Natural killer cell treated with Interleukin-12 subunit alpha and Interleukin-12 subunit beta and Interleukin-15 and Interleukin-18, amount 100 ng/mL, for 72 hours (primary cell): ENCODE measurements at regions not wholly inside any gene's neighbourhood (a gene's known extent, or its start where the extent isn't known, plus 50 kb on each side); places are given as distances from the start of the nearest gene placed in this dataset.

Source experiments
- ATAC-seq, 2 donors: fragments of 150-1000 bp; cut with Tn5 transposase in 1 of 2; sonication (Bioruptor Pico), chemical (Tn5 transposase) in 1 of 2; 2 replicates each; pipeline ENCODE4 v1.10.0; 2021
- DNase-seq: peaks from one replicate; pipeline ENCODE4 v3.0.0; 2022; ENCODE audit warnings: low spot score
- H3K27ac Mint-ChIP-seq, 2 donors: 1 replicate in 1 of 2; 2 replicates in 1 of 2; pipeline ENCODE4 v1.8.0; 2022; ENCODE audit warnings: mixed read lengths in 2 of 2, mild to moderate bottlenecking in 1 of 2, moderate library complexity in 1 of 2
- H3K27me3 Mint-ChIP-seq, 2 donors: 1 replicate in 1 of 2; 2 replicates in 1 of 2; pipeline ENCODE4 v1.8.0; 2022; ENCODE audit warnings: mixed read lengths in 2 of 2
- H3K36me3 Mint-ChIP-seq: one replicate; pipeline ENCODE4 v1.8.0; 2022; ENCODE audit warnings: mixed read lengths
- H3K4me1 Mint-ChIP-seq, 2 donors: 1 replicate in 1 of 2; 2 replicates in 1 of 2; pipeline ENCODE4 v1.8.0; 2022; ENCODE audit warnings: low read depth in 2 of 2, mixed read lengths in 2 of 2, mild to moderate bottlenecking in 1 of 2
- H3K4me3 Mint-ChIP-seq: one replicate; pipeline ENCODE4 v1.8.0; 2022; ENCODE audit warnings: mixed read lengths
- H3K9me3 Mint-ChIP-seq: 2 replicates; pipeline ENCODE4 v1.8.0; 2022; ENCODE audit warnings: mixed read lengths

- no peaks in the 10 kb centered on the region for H3K27me3 Mint-ChIP-seq
- no peak for DNase-seq
- H3K4me1 Mint-ChIP-seq, result no peaks in the 10 kb centered on the region
- peaks cover 14% of the 10 kb centered on the region for H3K9me3 Mint-ChIP-seq
- ATAC-seq, result no peak
- H3K27ac Mint-ChIP-seq, result no peak overlapping the region
- no peak overlapping the region for H3K4me3 Mint-ChIP-seq
- peaks cover 4% of the 10 kb centered on the region for H3K36me3 Mint-ChIP-seq
Observed at GRCh38 chr4:24175707-24176106, 285.9 kb upstream of the PPARGC1A start.

DNA sequence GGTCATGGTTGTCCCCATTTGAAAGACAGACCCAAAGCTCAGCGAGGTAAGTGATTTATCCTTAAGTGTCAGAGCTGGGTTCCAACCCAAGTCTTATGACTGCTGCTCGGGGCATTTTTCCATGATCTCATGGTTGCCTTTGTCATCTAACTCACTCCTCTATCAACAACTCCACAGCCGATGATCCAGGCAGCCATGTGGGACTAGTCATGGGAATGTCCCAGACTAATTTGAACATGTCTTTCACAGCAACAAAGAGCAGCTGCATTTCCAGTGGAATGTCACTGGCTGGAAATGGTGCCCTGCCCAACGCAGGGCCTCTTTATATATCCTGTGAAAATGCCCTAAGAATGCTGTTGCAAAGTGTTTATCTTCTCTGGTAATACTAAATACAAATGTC, 284.8 kb upstream of the PPARGC1A start:
- Mint-ChIP-seq H3K27ac (no peak overlapping the region), H3K27me3 (no peaks in the 10 kb centered on the region), H3K36me3 (peaks cover 4% of the 10 kb centered on the region), H3K4me3 (no peak overlapping the region), H3K9me3 (peaks cover 18% of the 10 kb centered on the region), H3K4me1 (no peaks in the 10 kb centered on the region)
- ATAC-seq (no peak), DNase-seq (no peak)

GRCh38 chr4:24172406-24172805, 282.6 kb upstream of the PPARGC1A start:
- DNase-seq, result no peak
- H3K4me1 Mint-ChIP-seq, result no peaks in the 10 kb centered on the region
- no peaks in the 10 kb centered on the region for H3K27me3 Mint-ChIP-seq
- H3K36me3 Mint-ChIP-seq, result peaks cover 4% of the 10 kb centered on the region
- H3K9me3 Mint-ChIP-seq, result peaks cover 21% of the 10 kb centered on the region
- H3K4me3 Mint-ChIP-seq, result no peak overlapping the region
- ATAC-seq, result no peak
- no peak overlapping the region for H3K27ac Mint-ChIP-seq

- H3K36me3 Mint-ChIP-seq, result no peaks in the 10 kb centered on the region
- DNase-seq, result no peak
- no peaks in the 10 kb centered on the region for H3K27me3 Mint-ChIP-seq
- ATAC-seq, result no peak
- H3K9me3 Mint-ChIP-seq, result peaks cover 13% of the 10 kb centered on the region
- no peak overlapping the region for H3K27ac Mint-ChIP-seq
- no peaks in the 10 kb centered on the region for H3K4me1 Mint-ChIP-seq
- no peak overlapping the region for H3K4me3 Mint-ChIP-seq
Observed at GRCh38 chr4:24169956-24170355, 280.1 kb upstream of the PPARGC1A start.

DNA sequence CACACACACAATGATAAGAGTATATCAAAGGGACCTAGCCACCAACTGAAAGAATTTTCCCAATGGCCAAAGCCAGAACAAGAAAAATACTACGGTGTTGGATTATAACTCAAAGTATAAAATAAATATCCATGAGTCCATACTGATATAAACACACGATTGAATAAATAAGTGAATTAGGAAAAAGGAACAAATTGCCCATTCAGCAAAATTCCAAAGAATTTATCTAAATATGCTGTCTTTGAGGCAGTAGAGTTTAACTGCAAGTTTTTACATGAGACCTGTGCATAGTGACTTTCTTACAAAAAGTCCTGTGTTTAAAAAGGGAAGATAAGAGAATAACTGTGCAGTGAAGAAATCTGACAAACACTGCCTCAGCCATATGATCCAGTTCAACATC, 278.8 kb upstream of the PPARGC1A start:
- H3K9me3 Mint-ChIP-seq, result peaks cover 13% of the 10 kb centered on the region
- no peak overlapping the region for H3K4me3 Mint-ChIP-seq
- ATAC-seq, result no peak
- H3K27ac Mint-ChIP-seq, result no peak overlapping the region
- no peak for DNase-seq
- no peaks in the 10 kb centered on the region for H3K27me3 Mint-ChIP-seq
- H3K36me3 Mint-ChIP-seq, result no peaks in the 10 kb centered on the region
- H3K4me1 Mint-ChIP-seq, result no peaks in the 10 kb centered on the region

- Mint-ChIP-seq H3K27ac (no peak overlapping the region), H3K36me3 (no peaks in the 10 kb centered on the region), H3K9me3 (peaks cover 9% of the 10 kb centered on the region), H3K27me3 (no peaks in the 10 kb centered on the region), H3K4me3 (no peak overlapping the region), H3K4me1 (no peaks in the 10 kb centered on the region)
- DNase-seq (no peak), ATAC-seq (no peak)
Observed at GRCh38 chr4:24166501-24166900, 276.7 kb upstream of the PPARGC1A start.

- Mint-ChIP-seq H3K36me3 (no peaks in the 10 kb centered on the region), H3K9me3 (peaks cover 4% of the 10 kb centered on the region), H3K27me3 (no peaks in the 10 kb centered on the region), H3K27ac (no peak overlapping the region), H3K4me1 (no peaks in the 10 kb centered on the region), H3K4me3 (no peak overlapping the region)
- ATAC-seq, result no peak
- no peak for DNase-seq
Observed at GRCh38 chr4:24164797-24165196, 274.9 kb upstream of the PPARGC1A start.

- ATAC-seq (no peak), DNase-seq (no peak)
- Mint-ChIP-seq H3K4me3 (no peak overlapping the region), H3K27me3 (no peaks in the 10 kb centered on the region), H3K4me1 (no peaks in the 10 kb centered on the region), H3K36me3 (no peaks in the 10 kb centered on the region), H3K27ac (no peak overlapping the region), H3K9me3 (peaks cover 3% of the 10 kb centered on the region)
Observed at GRCh38 chr4:24164054-24164693, 274.3 kb upstream of the PPARGC1A start.

DNA sequence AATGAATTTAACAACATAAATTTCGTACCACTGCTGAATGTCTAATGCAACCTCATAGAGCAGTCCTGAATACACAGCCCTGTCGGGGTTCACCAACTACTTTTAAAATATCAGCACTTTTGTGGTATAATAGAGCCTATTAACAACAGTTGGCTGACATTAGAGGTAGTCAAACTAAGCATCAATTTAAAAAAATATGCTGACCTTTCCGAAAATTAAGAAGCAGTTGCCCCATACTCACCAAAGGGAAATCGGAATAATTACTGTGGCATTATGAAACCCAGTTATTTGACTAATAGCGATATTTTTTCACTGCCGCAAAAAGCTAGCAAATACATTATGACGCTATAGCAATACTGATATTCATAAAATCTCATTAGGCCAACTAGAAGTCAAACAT, 273.5 kb upstream of the PPARGC1A start:
- Mint-ChIP-seq H3K36me3 (no peaks in the 10 kb centered on the region), H3K27ac (no peak overlapping the region), H3K27me3 (no peaks in the 10 kb centered on the region), H3K9me3 (peaks cover 2% of the 10 kb centered on the region), H3K4me1 (no peaks in the 10 kb centered on the region), H3K4me3 (no peak overlapping the region)
- DNase-seq (no peak), ATAC-seq (no peak)

DNA sequence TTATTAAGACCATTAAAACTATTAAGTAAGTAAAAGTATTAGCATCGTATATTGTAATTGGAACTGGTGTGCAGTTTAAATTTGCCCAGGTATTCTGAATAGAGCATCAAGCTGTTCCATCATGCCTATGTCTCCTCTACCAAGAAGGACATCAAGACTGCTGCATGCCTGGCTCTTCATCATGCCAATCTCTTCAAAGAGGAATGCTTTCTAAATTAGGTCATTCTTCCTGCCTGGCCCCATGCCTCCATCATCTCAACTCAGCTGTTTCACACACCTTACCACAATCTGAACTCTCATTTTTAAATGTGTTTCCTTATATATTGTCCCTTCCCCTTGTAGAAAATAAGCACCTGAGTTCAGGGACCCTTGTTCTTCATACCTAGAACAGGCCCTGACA, 270.5 kb upstream of the PPARGC1A start:
- Mint-ChIP-seq H3K9me3 (peaks cover 4% of the 10 kb centered on the region), H3K27ac (no peak overlapping the region), H3K4me1 (no peaks in the 10 kb centered on the region), H3K4me3 (no peak overlapping the region), H3K36me3 (no peaks in the 10 kb centered on the region), H3K27me3 (no peaks in the 10 kb centered on the region)
- ATAC-seq (no peak), DNase-seq (no peak)

- Mint-ChIP-seq H3K4me1 (no peaks in the 10 kb centered on the region), H3K36me3 (no peaks in the 10 kb centered on the region), H3K27me3 (no peaks in the 10 kb centered on the region), H3K9me3 (peaks cover 4% of the 10 kb centered on the region), H3K4me3 (no peak overlapping the region), H3K27ac (no peak overlapping the region)
- DNase-seq (no peak), ATAC-seq (no peak)
Observed at GRCh38 chr4:24158031-24158430, 268.2 kb upstream of the PPARGC1A start.

- H3K36me3 Mint-ChIP-seq, result no peaks in the 10 kb centered on the region
- H3K4me3 Mint-ChIP-seq, result no peak overlapping the region
Observed at GRCh38 chr4:24150034-24150433, 260.2 kb upstream of the PPARGC1A start.

GRCh38 chr4:24146127-24146526, 256.3 kb upstream of the PPARGC1A start:
- DNase-seq, result no peak
- Mint-ChIP-seq H3K9me3 (peaks cover 5% of the 10 kb centered on the region), H3K36me3 (no peaks in the 10 kb centered on the region), H3K27ac (no peak overlapping the region), H3K4me1 (no peaks in the 10 kb centered on the region), H3K4me3 (no peak overlapping the region), H3K27me3 (no peaks in the 10 kb centered on the region)
- no peak for ATAC-seq

More at GRCh38 chr4:24150034-24150433, 260.2 kb upstream of the PPARGC1A start:
- H3K27ac Mint-ChIP-seq, result no peak overlapping the region
- no peaks in the 10 kb centered on the region for H3K4me1 Mint-ChIP-seq
- no peaks in the 10 kb centered on the region for H3K27me3 Mint-ChIP-seq
- no peaks in the 10 kb centered on the region for H3K9me3 Mint-ChIP-seq
- DNase-seq, result no peak
- ATAC-seq, result no peak

GRCh38 chr4:24145591-24145990, 255.7 kb upstream of the PPARGC1A start:
- peaks cover 5% of the 10 kb centered on the region for H3K9me3 Mint-ChIP-seq
- H3K27ac Mint-ChIP-seq, result no peak overlapping the region
- H3K4me3 Mint-ChIP-seq, result no peak overlapping the region
- no peaks in the 10 kb centered on the region for H3K4me1 Mint-ChIP-seq
- H3K27me3 Mint-ChIP-seq, result no peaks in the 10 kb centered on the region
- no peaks in the 10 kb centered on the region for H3K36me3 Mint-ChIP-seq
- DNase-seq (no peak), ATAC-seq (no peak)

DNA sequence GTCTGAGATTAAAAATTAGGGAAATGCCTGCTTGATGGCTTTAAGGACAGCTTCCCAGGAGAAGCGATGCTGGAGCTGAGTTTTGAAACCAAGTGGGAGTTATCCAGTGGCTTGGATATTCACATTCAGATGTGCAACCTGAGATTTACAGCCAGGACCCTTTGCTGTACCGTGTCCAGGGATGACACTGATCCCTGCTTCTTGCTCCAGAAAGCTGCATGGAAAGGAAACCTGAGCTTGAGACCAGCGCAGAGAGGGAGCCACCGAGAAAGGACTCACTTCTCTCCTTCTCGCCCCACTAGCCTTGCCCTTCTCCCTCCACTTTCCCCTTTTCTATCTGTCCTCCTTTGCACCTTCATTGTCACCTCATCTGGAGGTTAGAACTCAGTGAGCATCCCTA, 254.5 kb upstream of the PPARGC1A start:
- H3K4me1 Mint-ChIP-seq, result no peaks in the 10 kb centered on the region
- H3K9me3 Mint-ChIP-seq, result peaks cover 5% of the 10 kb centered on the region
- H3K36me3 Mint-ChIP-seq, result no peaks in the 10 kb centered on the region
- no peak overlapping the region for H3K27ac Mint-ChIP-seq
- no peak for DNase-seq
- no peak for ATAC-seq
- H3K27me3 Mint-ChIP-seq, result no peaks in the 10 kb centered on the region
- no peak overlapping the region for H3K4me3 Mint-ChIP-seq
